ENCODE measurements at regions not wholly inside any gene's neighbourhood (a gene's known extent, or its start where the extent isn't known, plus 50 kb on each side); places are given as distances from the start of the nearest gene placed in this dataset.

DNA sequence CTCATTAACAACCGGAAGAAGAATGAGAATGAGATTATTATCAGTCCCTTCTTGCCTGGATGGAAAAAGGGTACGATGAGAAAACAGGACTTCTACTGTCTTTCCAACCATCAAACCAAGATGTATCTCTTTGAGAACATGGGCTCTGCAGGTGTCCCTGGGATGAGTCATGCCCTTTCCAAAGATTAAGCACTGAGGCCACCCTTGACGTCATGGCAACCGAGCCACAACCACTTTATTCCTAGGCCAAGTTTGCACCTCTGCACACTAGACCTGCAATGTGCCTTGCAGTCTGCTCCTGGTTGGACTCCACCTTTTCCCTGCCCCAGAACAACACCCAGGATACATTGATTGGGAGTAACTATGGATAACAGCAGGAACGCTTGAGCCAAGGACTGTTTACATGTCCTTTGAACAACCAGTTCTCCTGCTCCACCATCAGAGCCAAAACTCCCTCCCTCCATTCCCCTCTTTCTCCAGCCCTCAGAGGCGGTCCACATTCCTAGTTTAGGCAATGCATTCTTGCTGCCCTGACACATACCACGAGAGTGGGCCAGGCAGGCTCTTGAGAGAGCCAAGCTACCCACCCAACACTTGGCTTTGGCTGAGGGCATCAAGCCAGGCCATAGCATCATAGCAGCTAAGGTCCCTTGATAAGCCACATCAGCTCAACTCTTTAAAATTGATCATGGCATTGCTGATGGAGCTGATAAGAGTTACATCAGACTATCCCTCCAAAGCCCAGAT is 310.7 kb downstream of the TNS1 start:
- DNase-seq (ENCODE audit: extremely low read depth in 1 of 2, low read depth in 1 of 2) = no peak

- DNase-seq (ENCODE audit: extremely low read depth in 1 of 2, low read depth in 1 of 2) = no peak
Measured at GRCh38 chr2:217691516-217691915, 311.3 kb downstream of the TNS1 start.

- DNase-seq (ENCODE audit: extremely low read depth in 1 of 2, low read depth in 1 of 2) = no peak
Measured at GRCh38 chr2:217689053-217689452, 313.7 kb downstream of the TNS1 start.

- DNase-seq (ENCODE audit: extremely low read depth in 1 of 2, low read depth in 1 of 2) = no peak
Measured at GRCh38 chr2:217688494-217688893, 314.3 kb downstream of the TNS1 start.

DNA sequence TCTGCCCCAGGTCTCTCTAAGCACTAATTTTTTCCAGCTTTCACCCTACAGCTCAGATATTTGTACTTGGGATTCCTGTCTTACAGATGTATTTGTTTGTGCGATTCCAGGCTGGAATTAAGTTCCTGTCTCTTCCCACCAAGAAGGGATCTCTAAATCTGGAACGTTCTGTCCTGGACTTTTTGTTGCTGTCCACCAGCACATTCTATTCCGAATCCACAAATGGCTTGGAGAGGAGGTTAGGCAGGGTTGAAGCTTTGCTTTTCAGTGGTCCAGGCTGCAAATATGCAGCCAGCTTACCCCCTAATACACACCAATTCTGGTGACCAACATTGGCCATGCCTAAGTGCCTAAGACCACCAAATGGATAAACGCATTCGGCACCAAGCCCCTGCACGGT is 315.0 kb downstream of the TNS1 start:
- no peak for DNase-seq (ENCODE audit: extremely low read depth in 1 of 2, low read depth in 1 of 2)

DNA sequence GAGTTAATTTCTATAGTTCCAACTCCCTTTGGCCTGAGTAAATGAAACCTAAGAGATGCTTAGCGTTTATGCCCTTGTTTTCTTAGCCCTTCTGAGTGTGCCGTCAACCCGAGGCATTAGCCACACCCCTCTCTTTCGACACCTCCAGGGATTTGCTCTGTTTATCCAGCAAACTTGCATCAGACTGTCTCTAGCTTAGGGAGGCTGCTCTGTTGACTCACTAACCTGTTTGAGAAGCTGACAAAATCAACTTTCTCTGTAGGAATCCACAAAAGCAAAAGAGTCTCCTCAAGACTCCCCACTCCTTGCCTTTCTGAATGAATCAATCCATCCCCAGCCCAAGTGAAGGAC is 317.6 kb downstream of the TNS1 start:
- DNase-seq (ENCODE audit: extremely low read depth in 1 of 2, low read depth in 1 of 2) = no peak

DNA sequence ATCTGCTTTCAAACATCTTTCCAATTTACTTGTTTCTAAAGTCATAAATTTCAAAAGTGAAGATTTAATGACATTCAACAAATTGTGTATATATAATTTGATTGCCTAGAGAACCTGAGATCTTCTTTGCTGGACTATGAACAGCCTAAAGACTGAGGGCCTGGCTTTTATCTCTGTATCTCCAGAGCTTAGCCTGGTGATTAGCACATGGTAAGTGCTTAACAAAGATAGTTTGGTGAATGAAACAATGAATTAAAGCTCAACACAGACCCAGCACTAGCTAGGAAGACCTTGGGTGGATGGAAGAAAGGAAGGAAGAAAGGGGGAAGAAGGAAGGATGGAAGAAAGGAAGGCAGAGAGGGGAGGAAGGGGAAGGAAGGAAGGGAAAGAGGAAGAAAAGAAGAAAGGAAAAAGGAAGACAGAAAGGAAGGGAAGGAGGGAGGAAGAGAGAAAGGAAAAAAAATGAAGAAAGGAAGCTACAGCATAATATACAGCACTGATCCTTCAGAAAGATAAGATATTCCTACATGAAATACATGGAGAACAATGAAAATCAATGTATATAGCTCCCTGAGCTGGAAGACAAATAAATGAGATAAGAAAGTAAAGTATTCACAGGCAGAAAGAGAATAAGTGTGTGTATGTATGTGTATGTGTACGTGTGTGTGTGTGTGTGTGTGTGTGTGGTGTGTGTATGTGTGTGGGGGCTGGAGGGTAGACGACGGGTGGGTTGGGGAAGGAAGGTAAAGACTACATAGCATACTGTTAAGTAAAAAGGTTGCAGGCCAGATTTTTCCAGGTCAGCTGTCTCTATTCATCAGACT is 318.2 kb downstream of the TNS1 start:
- DNase-seq (ENCODE audit: extremely low read depth in 1 of 2, low read depth in 1 of 2) = no peak

- no peak for DNase-seq (ENCODE audit: extremely low read depth in 1 of 2, low read depth in 1 of 2)
Measured at GRCh38 chr2:217683106-217683870, 319.5 kb downstream of the TNS1 start.

- no peak for DNase-seq (ENCODE audit: extremely low read depth in 1 of 2, low read depth in 1 of 2)
Measured at GRCh38 chr2:217681791-217682190, 321.0 kb downstream of the TNS1 start.

DNA sequence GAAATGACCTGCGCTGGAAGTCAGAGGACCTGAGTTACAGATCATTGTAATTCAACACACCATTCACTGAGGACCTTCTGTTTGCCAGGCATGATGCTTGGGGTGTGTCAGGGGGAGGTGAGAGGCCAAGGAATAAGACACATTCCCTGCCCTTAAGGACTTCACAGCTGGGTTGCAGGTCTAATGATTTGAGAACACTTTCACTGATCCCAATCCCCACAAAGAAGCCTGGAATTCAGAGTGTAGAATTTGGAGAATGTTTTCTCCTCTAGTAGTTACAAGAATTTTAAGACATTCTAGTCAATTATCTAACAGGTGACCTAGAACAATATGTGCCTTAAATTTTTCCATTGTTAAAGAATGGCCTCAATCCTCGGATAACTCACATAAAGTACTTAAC is 322.4 kb downstream of the TNS1 start:
- DNase-seq (ENCODE audit: extremely low read depth in 1 of 2, low read depth in 1 of 2) = no peak

GRCh38 chr2:217673627-217674026 is 329.2 kb downstream of the TNS1 start:
- no peak for DNase-seq (ENCODE audit: extremely low read depth in 1 of 2, low read depth in 1 of 2)

DNA sequence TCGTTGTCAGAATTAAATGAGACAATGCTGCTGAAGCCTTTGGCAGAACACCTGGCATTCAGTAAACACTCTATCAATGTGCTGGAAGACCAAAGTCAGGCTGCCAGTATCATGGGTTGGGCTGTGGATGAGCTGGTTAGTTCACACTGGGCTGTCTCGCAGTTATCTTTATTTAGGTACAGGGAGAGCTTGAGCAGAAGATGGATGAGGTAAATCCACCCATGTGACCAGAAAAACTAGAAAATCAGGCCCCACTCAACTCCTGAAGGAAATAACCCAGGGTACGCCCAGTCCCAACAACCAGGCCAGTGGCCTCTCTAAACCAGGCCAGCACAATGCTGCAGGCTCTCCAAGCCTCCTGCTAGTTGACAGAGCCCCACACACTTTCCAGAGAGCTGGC is 330.3 kb downstream of the TNS1 start:
- no peak for DNase-seq (ENCODE audit: extremely low read depth in 1 of 2, low read depth in 1 of 2)

DNA sequence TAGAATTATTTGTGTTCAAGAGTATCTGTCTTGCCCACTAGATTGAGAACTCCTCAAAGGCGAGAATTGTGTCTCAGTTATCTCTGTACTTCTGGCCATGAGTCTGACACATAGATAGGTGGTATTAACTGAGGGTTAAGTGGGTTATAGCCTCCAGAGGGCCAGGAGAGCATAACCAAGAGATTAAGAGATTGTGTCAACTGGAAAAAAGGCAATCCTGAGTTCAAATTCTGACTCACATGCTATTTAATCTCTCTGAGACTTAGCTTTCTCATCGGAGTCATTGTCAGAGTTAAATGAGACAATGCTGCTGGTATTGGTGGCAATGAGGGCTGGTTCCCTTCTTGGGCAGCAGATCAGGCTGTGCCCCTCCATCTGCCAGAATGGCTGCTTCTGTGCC is 330.9 kb downstream of the TNS1 start:
- no peak for DNase-seq (ENCODE audit: extremely low read depth in 1 of 2, low read depth in 1 of 2)

DNA sequence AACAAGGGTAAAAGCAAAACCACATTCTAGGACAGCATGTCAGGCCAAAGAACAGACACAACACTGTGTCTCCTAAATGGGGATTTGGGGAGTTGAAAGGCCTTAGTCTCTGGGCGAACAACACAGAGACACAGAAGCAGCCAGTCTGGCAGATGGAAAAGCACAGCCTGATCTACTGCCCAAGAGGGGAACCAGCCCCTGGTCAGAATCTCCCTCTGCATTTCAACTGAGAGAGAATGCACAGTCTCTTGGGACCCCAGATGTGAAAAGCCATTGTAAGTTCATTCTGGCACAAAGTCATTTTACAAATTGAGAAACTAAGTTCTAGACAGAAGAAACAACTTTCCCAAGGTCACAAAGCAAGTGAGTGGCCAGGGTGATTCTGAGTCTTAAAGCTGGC is 331.7 kb downstream of the TNS1 start:
- no peak for DNase-seq (ENCODE audit: extremely low read depth in 1 of 2, low read depth in 1 of 2)

GRCh38 chr2:217669831-217670230 is 333.0 kb downstream of the TNS1 start:
- no peak for DNase-seq (ENCODE audit: extremely low read depth in 1 of 2, low read depth in 1 of 2)

GRCh38 chr2:217667512-217667911 is 335.3 kb downstream of the TNS1 start:
- DNase-seq (ENCODE audit: extremely low read depth in 1 of 2, low read depth in 1 of 2) = no peak

GRCh38 chr2:217667035-217667434 is 335.8 kb downstream of the TNS1 start:
- no peak for DNase-seq (ENCODE audit: extremely low read depth in 1 of 2, low read depth in 1 of 2)

GRCh38 chr2:217666338-217666737 is 336.5 kb downstream of the TNS1 start:
- no peak for DNase-seq (ENCODE audit: extremely low read depth in 1 of 2, low read depth in 1 of 2)

GRCh38 chr2:217664761-217665160 is 338.0 kb downstream of the TNS1 start:
- no peak for DNase-seq (ENCODE audit: extremely low read depth in 1 of 2, low read depth in 1 of 2)

GRCh38 chr2:217662984-217663602 is 339.7 kb downstream of the TNS1 start:
- no peak for DNase-seq (ENCODE audit: extremely low read depth in 1 of 2, low read depth in 1 of 2)

DNA sequence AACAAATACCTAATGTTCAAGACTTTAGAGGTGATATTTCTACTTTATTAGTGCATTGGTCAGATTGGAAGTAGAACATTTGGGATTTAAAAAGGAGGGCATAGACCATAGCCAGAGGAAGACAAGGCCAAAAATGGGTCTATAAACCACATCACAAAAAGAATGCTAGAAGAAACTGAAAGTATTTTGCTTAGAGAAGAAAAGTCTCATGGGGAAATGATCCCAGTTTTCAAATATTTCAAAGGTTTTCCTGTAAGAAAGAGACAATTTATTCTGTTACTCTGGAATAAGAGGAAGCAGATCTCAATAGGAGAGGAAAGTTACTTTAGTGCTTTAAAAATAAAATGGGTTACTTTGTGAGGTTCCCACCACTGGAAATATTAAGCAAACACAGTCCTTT is 341.4 kb downstream of the TNS1 start:
- DNase-seq (ENCODE audit: extremely low read depth in 1 of 2, low read depth in 1 of 2) = no peak
